ENCODE measurements at regions not wholly inside any gene's neighbourhood (a gene's known extent, or its start where the extent isn't known, plus 50 kb on each side); places are given as distances from the start of the nearest gene placed in this dataset.
"Not testable (repeated sequence)": the region's sequence is repeated elsewhere in the genome, so short reads cannot be mapped to it uniquely, and the experiment has no call there.

DNA sequence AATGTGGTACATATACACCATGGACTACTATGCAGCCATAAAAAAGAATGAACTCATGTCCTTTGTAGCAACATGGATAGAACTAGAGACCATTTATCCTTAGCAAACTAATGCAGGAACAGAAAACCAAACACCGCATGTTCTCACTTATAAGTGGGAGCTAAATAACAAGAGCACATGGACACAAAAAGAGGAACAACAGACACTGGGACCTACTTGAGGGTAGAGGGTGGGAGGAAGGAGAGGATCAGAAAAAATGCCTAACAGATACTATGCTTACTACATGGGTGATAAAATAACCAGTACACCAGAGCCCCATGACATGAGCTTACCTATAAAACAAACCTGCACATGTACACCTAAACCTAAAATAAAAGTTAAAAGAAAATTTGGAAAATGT, 82.0 kb upstream of the ADRB2 start:
- DNase-seq: not testable (repeated sequence)

DNA sequence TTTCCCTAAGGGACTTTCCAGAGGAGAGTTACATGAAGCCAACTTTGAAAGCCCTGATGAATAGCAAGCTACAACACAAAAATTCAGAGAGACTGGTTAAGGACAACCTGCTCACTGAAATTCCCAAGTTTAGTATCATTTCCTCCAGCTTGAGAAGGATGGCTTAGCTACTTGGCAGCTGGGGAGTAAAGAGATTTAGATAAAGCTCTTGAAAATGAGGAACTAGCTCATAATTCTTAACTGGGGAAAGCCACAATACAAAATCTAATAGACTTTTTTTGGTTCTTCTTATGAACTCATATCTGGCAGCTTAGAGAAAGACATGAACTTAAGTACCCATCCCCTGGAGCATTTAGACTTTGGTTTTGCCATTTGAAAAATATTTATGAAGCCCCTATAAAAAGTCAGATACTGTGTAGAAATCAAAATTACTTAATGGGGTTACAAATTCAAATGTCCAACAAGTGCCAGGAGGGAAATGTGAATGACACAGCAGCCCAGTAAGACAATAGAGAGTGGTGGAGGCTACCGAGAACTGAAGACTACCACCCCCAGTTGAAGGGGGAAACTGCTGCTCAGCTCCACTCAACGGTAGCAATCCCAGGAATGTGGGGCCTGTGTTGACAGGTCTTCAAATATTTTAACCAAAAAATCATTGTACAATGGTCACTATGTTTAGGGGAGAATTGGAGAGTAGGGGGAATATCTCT, 79.4 kb upstream of the ADRB2 start:
- no peak for DNase-seq

DNA sequence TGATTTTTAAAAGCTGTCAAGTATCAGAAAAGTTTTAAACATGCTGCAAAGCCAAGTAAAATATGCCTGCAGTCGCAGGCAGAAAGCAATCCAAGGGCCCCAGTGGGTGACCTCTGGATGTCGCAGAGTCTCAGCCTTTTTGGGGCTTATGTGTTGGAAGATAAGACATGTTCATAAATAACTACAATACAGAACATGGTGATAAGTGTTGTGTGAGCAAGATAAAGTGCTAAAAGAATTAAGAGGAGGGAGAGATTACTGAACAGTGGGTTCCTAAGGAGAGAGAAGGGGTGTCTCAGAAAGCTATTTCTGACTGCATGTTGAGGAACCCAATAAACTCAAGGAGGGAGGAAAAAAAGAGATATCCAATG, 78.9 kb upstream of the ADRB2 start:
- no peak for DNase-seq

DNA sequence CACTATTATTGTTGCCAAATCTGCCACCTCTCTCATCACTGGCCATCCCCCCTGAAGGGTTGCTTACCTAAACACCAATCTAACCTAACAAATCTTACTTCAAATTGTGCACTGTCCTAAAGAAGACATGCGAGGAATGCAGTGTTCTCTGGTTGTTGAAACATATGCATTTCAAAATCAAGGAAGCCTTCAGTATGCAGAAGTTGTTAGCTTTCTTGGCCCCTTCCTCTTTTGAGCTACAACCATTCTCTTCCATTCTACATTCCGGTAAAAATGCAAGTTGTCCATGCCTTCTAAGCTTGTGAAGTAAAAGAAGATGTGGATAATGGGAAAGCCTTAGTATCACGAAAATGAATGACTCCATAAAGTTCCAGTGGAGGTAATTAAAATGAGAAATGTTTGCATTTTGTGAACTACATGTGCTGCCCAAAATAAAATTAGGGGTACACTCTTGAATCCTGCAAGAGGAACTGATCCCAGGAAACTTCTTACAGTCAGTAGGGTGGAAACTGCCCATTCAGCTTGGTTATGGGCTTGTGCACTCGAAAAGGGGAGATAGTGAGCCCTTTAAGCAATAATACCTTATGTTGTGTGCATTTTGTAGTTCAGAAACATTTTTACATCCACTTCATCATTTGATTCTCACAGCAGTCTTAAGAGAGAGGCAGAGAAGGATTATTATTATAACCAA, 77.6 kb upstream of the ADRB2 start:
- DNase-seq: no peak

DNA sequence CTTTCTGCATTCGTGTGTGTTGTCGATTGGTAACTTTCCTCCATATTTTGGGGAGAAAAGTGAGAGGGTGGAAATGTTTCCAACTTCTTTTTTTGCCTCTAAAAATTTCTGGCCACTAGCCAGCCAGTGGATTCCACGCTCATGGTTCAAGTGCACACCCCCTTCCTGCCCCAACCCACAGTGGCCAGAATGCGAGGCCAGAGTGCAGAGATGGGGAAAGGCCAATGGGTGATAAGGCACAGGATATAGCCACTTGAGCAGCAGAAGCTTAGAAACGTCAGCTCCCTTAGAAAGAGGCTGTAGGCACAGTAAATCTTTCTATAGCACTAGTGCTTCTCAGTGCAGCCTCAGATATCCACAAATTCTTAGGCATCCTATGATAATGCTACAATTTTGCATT, 75.8 kb upstream of the ADRB2 start:
- no peak for DNase-seq

DNA sequence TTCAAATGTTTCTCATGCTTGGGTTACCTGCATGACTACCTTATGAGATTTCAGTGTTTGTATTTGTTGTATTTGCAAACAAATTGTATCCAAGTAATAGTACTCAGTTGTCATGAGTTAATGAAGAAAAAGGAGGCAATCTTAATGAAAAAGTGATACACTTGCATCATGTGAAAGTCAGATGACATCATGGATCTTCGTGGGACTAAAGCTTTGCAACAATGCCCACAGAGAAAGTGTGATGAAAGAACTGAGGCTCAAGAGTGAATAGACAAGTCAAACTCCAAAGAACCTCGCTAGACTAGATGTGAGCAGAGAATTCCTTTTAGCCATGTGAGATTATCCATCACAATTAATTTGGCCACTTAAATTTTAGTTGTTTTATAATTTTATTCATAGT, 75.4 kb upstream of the ADRB2 start:
- no peak for DNase-seq

DNA sequence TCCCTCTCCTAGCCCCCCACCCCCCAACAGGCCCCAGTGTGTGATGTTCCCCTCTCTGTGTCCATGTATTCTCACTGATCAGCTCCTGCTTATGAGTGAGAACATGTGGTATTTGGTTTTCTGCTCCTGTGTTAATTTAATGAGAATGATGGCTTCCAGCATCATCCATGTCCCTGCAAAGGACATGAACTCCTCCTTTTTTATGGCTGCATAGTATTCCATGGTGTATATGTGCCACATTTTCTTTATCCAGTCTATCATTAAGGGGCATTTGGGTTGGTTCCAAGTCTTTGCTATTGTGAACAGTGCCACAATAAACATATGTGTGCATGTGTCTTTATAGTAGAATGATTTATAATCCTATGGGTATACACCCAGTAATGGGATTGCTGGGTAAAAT, 74.0 kb upstream of the ADRB2 start:
- DNase-seq: not testable (repeated sequence)

DNA sequence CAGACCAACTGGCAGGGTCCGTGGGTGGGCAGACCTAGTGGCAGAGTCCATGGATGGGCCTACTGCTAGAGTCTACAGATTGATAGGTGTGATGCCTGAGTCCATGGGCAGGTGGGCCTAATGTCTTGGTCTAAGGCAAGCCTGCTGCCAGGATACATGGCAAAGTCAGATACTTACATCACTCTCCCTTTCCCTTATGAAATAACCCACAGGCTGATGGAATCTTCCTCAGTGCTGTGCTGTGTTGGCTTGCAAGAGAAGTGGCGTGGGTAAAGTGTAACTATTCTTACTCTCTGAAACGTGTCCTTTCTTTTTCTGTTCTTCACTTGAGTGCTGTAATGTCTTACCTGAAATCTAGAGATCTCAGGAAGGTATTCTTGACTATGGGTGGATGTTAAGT, 67.3 kb upstream of the ADRB2 start:
- DNase-seq: no peak

DNA sequence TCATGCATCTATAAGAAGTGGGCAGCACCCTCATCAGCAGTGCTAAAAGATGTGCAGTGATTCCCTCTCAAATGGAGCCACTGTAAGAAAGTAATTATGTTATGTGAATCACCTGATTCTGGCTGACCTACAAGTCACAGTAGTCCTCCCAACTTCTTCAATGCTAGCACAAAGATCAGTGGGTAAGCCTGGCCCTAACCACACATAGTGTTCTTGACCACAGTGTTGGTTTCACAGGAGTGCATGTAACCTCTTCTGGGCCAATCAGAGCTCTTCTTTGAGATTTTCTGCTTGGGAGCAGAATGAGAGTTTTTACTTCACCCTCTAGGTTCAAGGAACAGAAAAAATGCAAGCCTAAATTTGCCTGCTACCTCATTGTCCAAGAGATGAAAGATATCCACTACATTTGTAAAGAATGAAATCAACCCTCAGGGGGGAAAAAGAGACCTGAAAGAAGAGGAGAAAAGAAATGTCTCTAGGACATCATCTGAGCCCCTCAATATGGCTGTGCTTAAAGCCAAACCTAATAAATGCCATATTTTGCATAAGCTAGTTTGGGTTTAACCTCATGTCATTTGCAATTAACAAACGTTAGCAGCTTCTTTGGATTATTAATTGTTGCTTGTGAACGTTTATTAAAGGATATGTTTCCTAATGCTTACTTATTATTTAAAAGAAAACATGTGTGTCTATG, 65.3 kb upstream of the ADRB2 start:
- no peak for DNase-seq

DNA sequence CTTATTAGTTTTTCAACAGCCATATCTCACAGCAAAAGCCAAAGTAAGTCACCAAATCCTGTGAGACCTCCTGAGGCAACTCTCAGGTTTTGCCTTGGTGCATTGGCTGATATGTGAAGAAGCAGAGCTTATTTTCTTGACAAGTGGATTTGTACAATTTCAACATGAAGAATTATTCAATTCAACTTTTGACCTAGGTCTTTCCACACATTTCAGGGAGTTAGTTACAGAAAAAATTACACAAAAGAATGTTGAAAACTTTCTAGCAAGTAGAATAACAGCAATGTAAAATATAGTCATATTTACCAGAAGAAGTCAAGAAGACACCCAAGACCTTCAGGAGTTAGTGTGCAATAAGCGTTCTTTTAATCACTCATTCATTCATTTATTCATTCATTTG, 62.4 kb upstream of the ADRB2 start:
- DNase-seq: no peak

DNA sequence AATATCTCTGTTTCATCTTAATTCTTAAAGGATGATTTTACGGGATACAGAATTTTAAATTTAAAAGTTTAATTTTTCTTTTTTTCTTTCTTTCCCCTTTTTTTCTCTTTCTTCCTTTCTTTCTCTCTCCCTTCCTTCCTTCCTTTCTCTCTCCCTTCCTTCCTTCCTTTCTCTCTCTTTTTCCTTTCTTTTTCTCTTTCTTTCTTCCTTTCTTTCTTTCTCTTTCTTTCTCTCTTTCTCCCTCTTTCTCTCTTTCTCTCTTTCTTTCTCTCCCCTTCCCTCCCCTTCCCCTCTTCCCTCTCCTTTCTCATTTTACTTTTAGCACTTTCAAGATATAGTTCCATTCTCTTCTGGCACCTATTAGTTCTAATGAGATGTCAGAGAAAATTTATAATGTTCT, 61.4 kb upstream of the ADRB2 start:
- no peak for DNase-seq

DNA sequence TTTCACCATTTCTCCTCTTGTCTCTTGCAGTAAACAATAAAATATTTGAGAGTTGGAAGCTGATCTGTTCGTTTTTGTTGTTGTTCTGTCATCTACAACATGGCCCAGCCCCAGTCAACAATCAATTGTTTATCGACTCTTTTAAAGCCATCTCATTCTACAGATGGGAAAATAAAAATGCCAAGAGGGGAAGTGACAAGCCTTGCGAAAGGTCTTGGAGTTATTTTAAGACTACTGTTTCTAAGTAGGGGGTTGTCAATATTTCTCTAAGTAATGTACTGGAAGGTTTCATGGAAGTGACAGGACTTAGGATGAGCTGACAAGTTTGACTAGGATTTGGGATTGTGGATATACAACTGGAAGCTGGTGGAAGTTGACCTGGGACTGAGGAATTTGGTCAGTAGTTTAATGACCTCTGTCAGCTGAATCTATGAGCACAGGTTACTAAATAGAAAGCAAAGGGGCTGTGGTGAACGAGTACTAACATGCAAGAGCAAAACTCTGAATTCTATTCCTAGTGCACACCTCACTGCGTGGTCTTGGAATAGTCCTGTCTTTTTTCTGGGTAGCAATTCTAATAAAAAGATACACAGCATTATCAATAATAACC, 57.5 kb upstream of the ADRB2 start:
- DNase-seq: no peak

DNA sequence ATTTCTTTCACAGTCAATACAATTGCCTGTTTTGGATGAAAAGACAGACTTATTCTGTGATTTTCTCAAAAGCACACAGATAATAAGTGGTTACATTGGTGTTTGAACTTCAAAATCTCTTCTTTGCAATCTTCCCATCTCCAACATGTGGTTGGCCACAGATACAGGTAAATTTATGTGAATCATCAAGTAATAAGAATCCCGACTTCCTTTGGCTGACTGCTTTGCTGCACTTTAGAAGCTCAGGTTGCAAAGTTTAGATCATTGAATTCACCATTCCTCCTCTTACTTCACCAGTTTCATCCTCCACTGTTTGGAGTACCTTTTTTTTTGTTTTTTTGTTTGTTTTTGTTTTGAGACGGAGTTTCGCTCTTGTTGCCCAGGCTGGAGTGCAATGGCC, 56.5 kb upstream of the ADRB2 start:
- no peak for DNase-seq

DNA sequence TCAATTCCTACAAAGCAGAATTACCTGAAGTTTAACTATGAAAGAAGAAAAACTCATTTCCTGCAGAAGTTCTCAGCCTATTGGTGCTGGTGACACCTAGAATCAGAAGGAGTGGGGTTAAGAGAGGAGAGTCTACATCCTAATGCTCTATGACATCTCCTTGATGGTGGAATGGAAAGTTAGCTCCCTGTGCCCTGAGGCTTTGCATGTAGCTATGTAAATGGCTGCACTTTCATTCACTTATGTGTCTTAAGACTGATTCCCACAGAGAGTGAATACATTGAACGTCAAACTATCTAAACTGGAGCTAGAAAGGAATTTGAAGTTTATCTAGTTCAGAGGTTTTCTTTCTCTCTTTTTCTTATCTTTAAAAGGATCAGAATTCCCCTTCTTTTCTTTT, 52.1 kb upstream of the ADRB2 start:
- DNase-seq: no peak

DNA sequence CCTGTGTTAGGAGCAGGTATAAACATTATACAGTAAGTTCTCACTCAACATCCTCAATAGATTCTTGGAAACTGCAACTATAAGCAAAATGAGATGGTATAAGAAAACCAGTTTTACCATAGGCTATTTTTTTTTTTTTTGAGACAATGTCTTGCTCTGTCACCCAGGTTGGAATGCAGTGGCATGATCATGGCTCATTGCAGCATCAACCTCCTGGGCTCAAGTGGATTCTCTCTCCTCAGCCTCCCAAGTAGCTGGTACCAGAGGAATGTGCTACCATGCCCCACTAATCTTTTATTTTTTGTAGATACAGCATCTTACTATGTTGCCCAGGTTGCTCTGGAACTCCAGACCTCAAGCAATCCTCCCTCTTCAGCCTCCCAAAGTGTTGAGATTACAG, 50.1 kb upstream of the ADRB2 start:
- DNase-seq: no peak
